HCT116 (cell line): ENCODE measurements at regions not wholly inside any gene's neighbourhood (a gene's known extent, or its start where the extent isn't known, plus 50 kb on each side); places are given as distances from the start of the nearest gene placed in this dataset.

Experiments
- ATAC-seq: fragments of 200-7000 bp; cut with Tn5 transposase; 2 replicates; pipeline ENCODE4 v1.9.1; 2020; ENCODE audit warnings: mild to moderate bottlenecking, moderate library complexity
- BruUV-seq: library from RNA; stranded (reverse); fragments of 400-500 nt; replicated peaks from 2 replicates; lab custom pipeline; 2021; lab: Mats Ljungman, UMichigan
- CTCF ChIA-PET: fragments of 300-600 bp; sonication (Branson Sonifier 250); formaldehyde crosslinking; loops from one replicate; lab custom pipeline; 2021; ENCODE audit warnings: antibody characterized with exemption; lab: Charles Lee
- POLR2A ChIA-PET: fragments of 300-600, 350-600 bp; sonication (Branson Sonifier 250); formaldehyde crosslinking; loops from one replicate; lab custom pipeline; 2021; ENCODE audit warnings: antibody characterized with exemption; lab: Charles Lee
- RAD21 ChIA-PET, 2 experiments: fragments of 300-600 bp; sonication (Branson Sonifier 250); formaldehyde crosslinking; loops; one replicate each; lab custom pipeline; 2023; ENCODE audit warnings: low total read pairs in 2 of 2; ENCODE audit not compliant: uncharacterized antibody in 2 of 2, unreplicated experiment in 2 of 2, low non-redundant PET in 1 of 2; lab: Charles Lee
- DNase-seq: peaks from one replicate; pipeline ENCODE4 v3.0.0-alpha.2; 2010; ENCODE audit warnings: low read depth, low spot score
- H2AFZ ChIP-seq: fragments of 200-600 bp; shearing (Covaris generic), sonication (generic); 2 replicates; pipeline ENCODE4 v1.6.1; 2017; ENCODE audit warnings: low read depth, mixed run types, mixed read lengths, antibody characterized with exemption, low read length; ENCODE audit not compliant: poor library complexity, severe bottlenecking
- H3K27ac ChIP-seq: 2 replicates; pipeline ENCODE4 v1.5.1; 2012; ENCODE audit warnings: low read depth, low read length
- H3K27me3 ChIP-seq: fragments of 200-600 bp; sonication (generic); 2 replicates; pipeline ENCODE4 v1.6.1; 2016; ENCODE audit warnings: mixed run types, low read length, mixed read lengths; ENCODE audit not compliant: insufficient read depth
- H3K36me3 ChIP-seq, 2 experiments: fragments of 200-500 bp in 1 of 2; fragments of 200-600 bp in 1 of 2; sonication (Bioruptor generic) in 1 of 2; sonication (generic) in 1 of 2; 2 replicates each; pipeline versions ENCODE4 v1.5.1 to v1.6.1; 2014 to 2016; ENCODE audit warnings: low read length in 2 of 2, inconsistent platforms in 1 of 2, mixed read lengths in 1 of 2, mixed run types in 1 of 2; ENCODE audit not compliant: insufficient read depth in 2 of 2, control insufficient read depth in 1 of 2
- H3K4me1 ChIP-seq, 2 experiments: fragments of 200-600 bp in 1 of 2; sonication (generic) in 1 of 2; 2 replicates each; pipeline versions ENCODE4 v1.5.1 to v1.6.1; 2012 to 2017; ENCODE audit warnings: low read length in 2 of 2, inconsistent platforms in 1 of 2, mild to moderate bottlenecking in 1 of 2, mixed read lengths in 1 of 2, mixed run types in 1 of 2, moderate library complexity in 1 of 2; ENCODE audit not compliant: insufficient read depth in 2 of 2, control insufficient read depth in 1 of 2
- H3K4me2 ChIP-seq: fragments of 200-600 bp; sonication (generic); 2 replicates; pipeline ENCODE4 v1.6.1; 2017; ENCODE audit warnings: mixed run types, low read length, mixed read lengths
- H3K4me3 ChIP-seq, 2 experiments: fragments of 200-600 bp in 1 of 2; sonication (generic) in 1 of 2; replicated peaks in 1 of 2; 2 replicates each; pipeline ENCODE4 v1.5.1; 2011 to 2016; ENCODE audit warnings: low read length in 2 of 2, control low read depth in 1 of 2, low read depth in 1 of 2, mild to moderate bottlenecking in 1 of 2, mixed read lengths in 1 of 2, mixed run types in 1 of 2
- H3K79me2 ChIP-seq: fragments of 200-600 bp; sonication (generic); 2 replicates; pipeline ENCODE4 v1.6.1; 2017; ENCODE audit warnings: mild to moderate bottlenecking, mixed run types, low read length, moderate library complexity, mixed read lengths; ENCODE audit not compliant: insufficient read depth
- H3K9ac ChIP-seq: fragments of 200-600 bp; sonication (generic); 2 replicates; pipeline ENCODE4 v1.6.1; 2016; ENCODE audit warnings: low read length, mixed read lengths
- H3K9me2 ChIP-seq: fragments of 200-600 bp; sonication (generic), shearing (Covaris generic); 2 replicates; pipeline ENCODE4 v1.6.1; 2017; ENCODE audit warnings: mixed run types, mild to moderate bottlenecking, moderate library complexity; ENCODE audit not compliant: insufficient read depth
- H3K9me3 ChIP-seq, 2 experiments: fragments of 200-500 bp in 1 of 2; fragments of 200-600 bp in 1 of 2; sonication (Bioruptor generic) in 1 of 2; sonication (generic) in 1 of 2; 2 replicates each; pipeline ENCODE4 v1.6.1; 2014 to 2017; ENCODE audit warnings: low read length in 2 of 2, mixed read lengths in 2 of 2, inconsistent platforms in 1 of 2, low read depth in 1 of 2, mild to moderate bottlenecking in 1 of 2, mixed run types in 1 of 2, moderate library complexity in 1 of 2; ENCODE audit not compliant: control insufficient read depth in 1 of 2, insufficient read depth in 1 of 2
- H4K20me1 ChIP-seq: fragments of 200-600 bp; sonication (generic), shearing (Covaris generic); 2 replicates; pipeline ENCODE4 v1.6.1; 2017; ENCODE audit warnings: mixed run types, mild to moderate bottlenecking, moderate library complexity; ENCODE audit not compliant: insufficient read depth
- CBX3 ChIP-seq: IDR thresholded peaks from 2 replicates; pipeline ENCODE4 v1.6.1; 2012; ENCODE audit warnings: low read depth
- CEBPB ChIP-seq: IDR thresholded peaks from 2 replicates; pipeline ENCODE4 v1.6.1; 2012; ENCODE audit warnings: low read depth
- ELF1 ChIP-seq: IDR thresholded peaks from 2 replicates; pipeline ENCODE4 v1.6.1; 2012; ENCODE audit warnings: low read depth, borderline replicate concordance
- JUND ChIP-seq: IDR thresholded peaks from 2 replicates; pipeline ENCODE4 v1.6.1; 2012
- POLR2A ChIP-seq: IDR thresholded peaks from 2 replicates; pipeline ENCODE4 v1.7.0; 2011; ENCODE audit warnings: borderline replicate concordance; ENCODE audit not compliant: insufficient read depth, insufficient read length; ENCODE audit errors: extremely low read depth
- POLR2AphosphoS5 ChIP-seq: IDR thresholded peaks from 2 replicates; pipeline ENCODE4 v1.6.1; 2011; ENCODE audit warnings: mild to moderate bottlenecking, low read depth, low read length, moderate library complexity
- SIN3A ChIP-seq: IDR thresholded peaks from 2 replicates; pipeline ENCODE4 v1.6.1; 2012; ENCODE audit warnings: low read depth
- YY1 ChIP-seq: IDR thresholded peaks from 2 replicates; pipeline ENCODE4 v1.6.1; 2011; ENCODE audit warnings: low read length, low read depth, moderate library complexity, mild to moderate bottlenecking; ENCODE audit not compliant: insufficient replicate concordance; ENCODE audit errors: extremely low read depth
- intact Hi-C: fragments of 100-400 bp; cut with micrococcal nuclease; formaldehyde crosslinking; loops from 2 replicates; pipeline ENCODE4 v1.10.0; 2022
- TF ChIP-seq, protein P1 (sequence below): IDR thresholded peaks from 2 replicates; pipeline ENCODE4 v1.6.1; 2012
- TF ChIP-seq, protein P2 (sequence below): IDR thresholded peaks from 2 replicates; pipeline ENCODE4 v1.6.1; 2011; ENCODE audit warnings: mild to moderate bottlenecking, low read length, moderate library complexity; ENCODE audit not compliant: insufficient replicate concordance; ENCODE audit errors: extremely low read depth
- TF ChIP-seq, protein P3 (sequence below): IDR thresholded peaks from 2 replicates; pipeline ENCODE4 v1.6.1; 2012

DNA sequence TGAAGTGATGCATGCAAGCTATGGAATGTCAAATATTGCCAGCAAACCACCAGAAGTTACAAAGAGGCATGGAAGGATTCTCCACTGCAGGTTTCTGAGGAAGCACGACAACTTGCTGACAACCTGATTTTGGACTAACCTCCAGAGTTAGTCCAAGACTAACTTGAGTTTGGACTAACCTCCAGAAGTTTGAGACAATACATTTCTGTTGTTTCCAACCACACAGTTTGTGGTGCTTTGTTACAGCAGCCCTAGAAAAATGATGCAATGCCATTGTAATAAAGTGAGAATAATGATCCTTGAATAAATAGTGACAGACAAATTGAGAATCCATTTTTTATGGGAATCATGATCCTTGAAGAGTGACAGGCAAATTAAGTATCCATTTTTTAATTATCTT lies 169.9 kb upstream of the HDDC2 start:
- peak; percentile 51; the same call in 1 of the 2 replicates for TF ChIP-seq CEBPB
- TF ChIP-seq JUND = no peak
- RAD21 ChIA-PET = no interaction called here

DNA sequence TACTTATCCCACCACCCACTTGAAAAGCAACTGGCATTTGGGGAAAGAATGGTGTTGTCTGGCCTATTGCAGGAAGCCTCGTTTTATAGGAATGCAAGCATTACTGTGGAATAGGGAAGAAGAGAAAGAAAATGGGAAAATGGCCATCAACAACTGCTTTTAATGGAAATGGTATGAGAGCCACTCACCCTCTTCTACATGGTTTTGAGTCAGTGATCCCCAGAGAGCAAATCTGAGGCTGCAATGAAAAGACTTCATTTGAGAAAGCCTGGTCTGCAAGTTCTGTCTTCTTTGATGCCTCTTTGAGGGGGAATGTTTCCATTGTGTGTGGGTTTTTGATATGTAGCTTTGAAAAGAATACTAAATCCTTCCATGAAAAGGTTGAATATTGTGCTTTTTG lies 172.3 kb upstream of the HDDC2 start:
- H3K27me3 ChIP-seq = peaks cover 46% of the 10 kb centered on the region; the same call in 1 of the 2 replicates
- POLR2A ChIA-PET = no interaction called here
- H4K20me1 ChIP-seq = no peaks in the 10 kb centered on the region
- DNase-seq (no peak), ATAC-seq (no peak)
- H3K79me2 ChIP-seq = no peaks in the 10 kb centered on the region
- H3K36me3 ChIP-seq = no peaks in the 10 kb centered on the region
- no peaks in the 10 kb centered on the region for H3K9me3 ChIP-seq
- RAD21 ChIA-PET = no interaction called here
- CTCF ChIA-PET = no interaction called here
- no peak overlapping the region for H2AFZ ChIP-seq
- no TSS peak for BruUV-seq
- no peak overlapping the region for H3K4me3 ChIP-seq
- no peaks in the 10 kb centered on the region for H3K4me1 ChIP-seq
- intact Hi-C loops = no loop called here
- H3K4me2 ChIP-seq = no peak overlapping the region
- no peak for TF ChIP-seq CBX3
- no peak for TF ChIP-seq YY1
- no peaks in the 10 kb centered on the region for H3K9me2 ChIP-seq
- H3K9ac ChIP-seq = no peak overlapping the region
- no peak overlapping the region for H3K27ac ChIP-seq

More for the DNA sequence above, 169.9 kb upstream of the HDDC2 start:
- intact Hi-C loops = no loop called here
- CTCF ChIA-PET = no interaction called here
- H3K79me2 ChIP-seq = no peaks in the 10 kb centered on the region
- DNase-seq (no peak), ATAC-seq (no peak)
- H4K20me1 ChIP-seq = no peaks in the 10 kb centered on the region
- H2AFZ ChIP-seq = no peak overlapping the region
- no peak overlapping the region for H3K4me3 ChIP-seq
- no peaks in the 10 kb centered on the region for H3K36me3 ChIP-seq
- no peaks in the 10 kb centered on the region for H3K4me1 ChIP-seq
- peaks cover 41% of the 10 kb centered on the region; the same call in 1 of the 2 replicates for H3K27me3 ChIP-seq
- no peak overlapping the region for H3K27ac ChIP-seq
- BruUV-seq = no TSS peak
- no peaks in the 10 kb centered on the region for H3K9me3 ChIP-seq
- H3K9me2 ChIP-seq = no peaks in the 10 kb centered on the region
- no peak overlapping the region for H3K9ac ChIP-seq
- POLR2A ChIA-PET = no interaction called here
- H3K4me2 ChIP-seq = no peak overlapping the region

DNA sequence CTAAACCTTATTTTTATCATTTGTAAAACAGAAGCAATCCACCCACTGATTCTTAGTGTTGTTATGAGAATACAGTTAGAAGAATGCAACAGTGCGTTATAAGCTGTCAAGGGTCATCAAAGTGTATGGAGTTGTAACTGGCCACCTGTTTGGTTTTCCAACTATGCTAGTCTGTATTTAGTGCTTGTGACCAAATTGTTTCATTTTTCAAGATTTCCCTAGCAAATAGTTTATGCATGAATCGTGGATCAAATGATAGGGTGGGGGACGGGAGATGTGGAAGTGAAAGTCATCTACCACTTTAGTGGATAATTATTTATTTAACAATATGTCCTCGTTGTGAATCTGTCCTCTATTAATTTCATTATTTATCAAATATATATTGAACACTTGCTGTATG lies 175.4 kb upstream of the HDDC2 start:
- intact Hi-C loops = no loop called here
- Histone ChIP-seq H3K36me3 (no peaks in the 10 kb centered on the region), H3K9me3 (no peaks in the 10 kb centered on the region), H3K9ac (no peak overlapping the region), H3K79me2 (no peaks in the 10 kb centered on the region), H3K27ac (no peak overlapping the region), H3K4me1 (no peaks in the 10 kb centered on the region), H2AFZ (no peak overlapping the region), H3K4me2 (no peak overlapping the region), H3K27me3 (peaks cover 39% of the 10 kb centered on the region; the same call in 1 of the 2 replicates), H3K9me2 (no peaks in the 10 kb centered on the region), H3K4me3 (no peak overlapping the region), H4K20me1 (no peaks in the 10 kb centered on the region)
- no TSS peak for BruUV-seq
- ChIA-PET CTCF (no interaction called here), RAD21 (no interaction called here), POLR2A (no interaction called here)
- ATAC-seq (no peak), DNase-seq (no peak)
- TF ChIP-seq POLR2AphosphoS5 (no peak), CEBPB (no peak), ELF1 (no peak), JUND (no peak), POLR2A (no peak), SIN3A (no peak)
- TF ChIP-seq, protein P1, sequence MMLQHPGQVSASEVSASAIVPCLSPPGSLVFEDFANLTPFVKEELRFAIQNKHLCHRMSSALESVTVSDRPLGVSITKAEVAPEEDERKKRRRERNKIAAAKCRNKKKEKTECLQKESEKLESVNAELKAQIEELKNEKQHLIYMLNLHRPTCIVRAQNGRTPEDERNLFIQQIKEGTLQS = no peak
- TF ChIP-seq, protein P2, sequence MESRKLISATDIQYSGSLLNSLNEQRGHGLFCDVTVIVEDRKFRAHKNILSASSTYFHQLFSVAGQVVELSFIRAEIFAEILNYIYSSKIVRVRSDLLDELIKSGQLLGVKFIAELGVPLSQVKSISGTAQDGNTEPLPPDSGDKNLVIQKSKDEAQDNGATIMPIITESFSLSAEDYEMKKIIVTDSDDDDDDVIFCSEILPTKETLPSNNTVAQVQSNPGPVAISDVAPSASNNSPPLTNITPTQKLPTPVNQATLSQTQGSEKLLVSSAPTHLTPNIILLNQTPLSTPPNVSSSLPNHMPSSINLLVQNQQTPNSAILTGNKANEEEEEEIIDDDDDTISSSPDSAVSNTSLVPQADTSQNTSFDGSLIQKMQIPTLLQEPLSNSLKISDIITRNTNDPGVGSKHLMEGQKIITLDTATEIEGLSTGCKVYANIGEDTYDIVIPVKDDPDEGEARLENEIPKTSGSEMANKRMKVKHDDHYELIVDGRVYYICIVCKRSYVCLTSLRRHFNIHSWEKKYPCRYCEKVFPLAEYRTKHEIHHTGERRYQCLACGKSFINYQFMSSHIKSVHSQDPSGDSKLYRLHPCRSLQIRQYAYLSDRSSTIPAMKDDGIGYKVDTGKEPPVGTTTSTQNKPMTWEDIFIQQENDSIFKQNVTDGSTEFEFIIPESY = no peak
- TF ChIP-seq, protein P3, sequence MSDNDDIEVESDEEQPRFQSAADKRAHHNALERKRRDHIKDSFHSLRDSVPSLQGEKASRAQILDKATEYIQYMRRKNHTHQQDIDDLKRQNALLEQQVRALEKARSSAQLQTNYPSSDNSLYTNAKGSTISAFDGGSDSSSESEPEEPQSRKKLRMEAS = no peak
